Trophoblast cell (in vitro differentiated cells and primary cell): ENCODE measurements at regions not wholly inside any gene's neighbourhood (a gene's known extent, or its start where the extent isn't known, plus 50 kb on each side); places are given as distances from the start of the nearest gene placed in this dataset.
A peak's percentile ranks its signal among the peaks of the same experiment; 100 is the strongest.

Experiments
- DNase-seq, 2 donors: peaks; one replicate each; pipeline ENCODE4 v3.0.0-alpha.2; 2016
- H2AFZ ChIP-seq: 2 replicates; pipeline ENCODE4 v1.6.1; 2013; ENCODE audit warnings: low read length, moderate library complexity, mild to moderate bottlenecking; ENCODE audit not compliant: insufficient read depth, poor library complexity
- H2AK5ac ChIP-seq: 2 replicates; pipeline ENCODE4 v1.6.1; 2013; ENCODE audit warnings: mild to moderate bottlenecking, low read length
- H2BK120ac ChIP-seq: 2 replicates; pipeline ENCODE4 v1.6.1; 2013; ENCODE audit warnings: low read length, mild to moderate bottlenecking, moderate library complexity; ENCODE audit not compliant: insufficient read depth, poor library complexity
- H2BK12ac ChIP-seq: 2 replicates; pipeline ENCODE4 v1.6.1; 2013; ENCODE audit warnings: mild to moderate bottlenecking, low read length, moderate library complexity
- H2BK5ac ChIP-seq: 2 replicates; pipeline ENCODE4 v1.6.1; 2013; ENCODE audit warnings: low read length, low read depth, moderate library complexity, mild to moderate bottlenecking; ENCODE audit not compliant: poor library complexity
- H3K14ac ChIP-seq: 2 replicates; pipeline ENCODE4 v1.6.1; 2013; ENCODE audit warnings: mild to moderate bottlenecking, low read length
- H3K18ac ChIP-seq: 2 replicates; pipeline ENCODE4 v1.6.1; 2013; ENCODE audit warnings: mild to moderate bottlenecking, low read length
- H3K23ac ChIP-seq: 2 replicates; pipeline ENCODE4 v1.6.1; 2013; ENCODE audit warnings: low read length
- H3K27ac ChIP-seq: 2 replicates; pipeline ENCODE4 v1.5.1; 2013; ENCODE audit warnings: low read depth, mild to moderate bottlenecking, inconsistent platforms, low read length, moderate library complexity
- H3K27me3 ChIP-seq: 2 replicates; pipeline ENCODE4 v1.6.1; 2013; ENCODE audit warnings: inconsistent platforms, mild to moderate bottlenecking, low read length, moderate library complexity; ENCODE audit not compliant: insufficient read depth
- H3K36me3 ChIP-seq, 2 experiments: 1 replicate in 1 of 2; 2 replicates in 1 of 2; pipeline ENCODE4 v1.6.1; 2013; ENCODE audit warnings: low read length in 2 of 2, mild to moderate bottlenecking in 2 of 2, moderate library complexity in 1 of 2; ENCODE audit not compliant: insufficient read depth in 2 of 2, control insufficient read depth in 1 of 2
- H3K4ac ChIP-seq: 2 replicates; pipeline ENCODE4 v1.6.1; 2013; ENCODE audit warnings: low read depth, mild to moderate bottlenecking, low read length, moderate library complexity
- H3K4me1 ChIP-seq, 2 experiments: 1 replicate in 1 of 2; 2 replicates in 1 of 2; pipeline ENCODE4 v1.6.1; 2013; ENCODE audit warnings: low read length in 2 of 2, mild to moderate bottlenecking in 2 of 2, moderate library complexity in 1 of 2; ENCODE audit not compliant: insufficient read depth in 2 of 2, control insufficient read depth in 1 of 2
- H3K4me2 ChIP-seq: 2 replicates; pipeline ENCODE4 v1.6.1; 2013; ENCODE audit warnings: inconsistent platforms, mild to moderate bottlenecking, low read length, moderate library complexity
- H3K4me3 ChIP-seq: 2 replicates; pipeline ENCODE4 v1.5.1; 2013; ENCODE audit warnings: mild to moderate bottlenecking, low read depth, low read length, inconsistent platforms
- H3K79me1 ChIP-seq: one replicate; pipeline ENCODE4 v1.6.1; 2013; ENCODE audit warnings: low read length
- H3K79me2 ChIP-seq: 2 replicates; pipeline ENCODE4 v1.6.1; 2013; ENCODE audit warnings: low read length, mild to moderate bottlenecking; ENCODE audit not compliant: control insufficient read depth, insufficient read depth, poor library complexity
- H3K9ac ChIP-seq: 2 replicates; pipeline ENCODE4 v1.6.1; 2013; ENCODE audit warnings: mild to moderate bottlenecking, low read length
- H3K9me3 ChIP-seq: 2 replicates; pipeline ENCODE4 v1.6.1; 2013; ENCODE audit warnings: low read depth, mild to moderate bottlenecking, control low read depth, inconsistent platforms, low read length; ENCODE audit not compliant: insufficient read depth
- H4K12ac ChIP-seq: 2 replicates; pipeline ENCODE4 v1.6.1; 2013; ENCODE audit warnings: low read depth, mild to moderate bottlenecking, low read length, moderate library complexity
- H4K8ac ChIP-seq: 2 replicates; pipeline ENCODE4 v1.6.1; 2013; ENCODE audit warnings: low read depth, mild to moderate bottlenecking, low read length, moderate library complexity
- H4K91ac ChIP-seq: one replicate; pipeline ENCODE4 v1.6.1; 2013; ENCODE audit warnings: low read depth, mild to moderate bottlenecking, low read length, moderate library complexity
- WGBS: extraction: QIAGEN DNeasy Blood & Tissue Kit; methylation state at CpG from one replicate; pipeline ENCODE4 v1.1.7; 2013; ENCODE audit warnings: missing lambda C conversion rate; ENCODE audit not compliant: insufficient read length, insufficient coverage; ENCODE audit errors: extremely low coverage; 5-methylcytosine and 5-hydroxymethylcytosine counted together

- no peak overlapping the region for H2AFZ ChIP-seq
- no peak overlapping the region for H2BK12ac ChIP-seq
- H2BK5ac ChIP-seq: no peak overlapping the region
- no peak overlapping the region for H3K4me3 ChIP-seq
- no peaks in the 10 kb centered on the region for H3K27me3 ChIP-seq
- no peak overlapping the region for H4K91ac ChIP-seq
- H4K8ac ChIP-seq: no peak overlapping the region
- H3K23ac ChIP-seq: no peak overlapping the region
- H3K79me1 ChIP-seq: no peaks in the 10 kb centered on the region
- no peaks in the 10 kb centered on the region for H3K4me1 ChIP-seq
- H2AK5ac ChIP-seq: no peak overlapping the region
- H3K4me2 ChIP-seq: no peak overlapping the region
- H4K12ac ChIP-seq: no peak overlapping the region
- no peak overlapping the region for H3K14ac ChIP-seq
- no CpG with 5 or more reads among the region's 1 CpG for WGBS
- H3K4ac ChIP-seq: no peak overlapping the region
- no peak overlapping the region for H3K9ac ChIP-seq
- H3K79me2 ChIP-seq: no peaks in the 10 kb centered on the region
- peak in 1 of 2 donors; percentile 41 for DNase-seq
- H2BK120ac ChIP-seq: no peak overlapping the region
- no peak overlapping the region for H3K27ac ChIP-seq
- H3K18ac ChIP-seq: no peak overlapping the region
- no peaks in the 10 kb centered on the region for H3K9me3 ChIP-seq
- no peaks in the 10 kb centered on the region for H3K36me3 ChIP-seq
These were observed 764.6 kb downstream of the TBC1D32 start for GRCh38 chr6:120569714-120570113.

GRCh38 chr6:120564779-120565178 lies 769.5 kb downstream of the TBC1D32 start:
- no peak overlapping the region for H2BK12ac ChIP-seq
- no peak overlapping the region for H3K4ac ChIP-seq
- no peaks in the 10 kb centered on the region for H3K4me1 ChIP-seq
- no peak overlapping the region for H2AFZ ChIP-seq
- no peaks in the 10 kb centered on the region for H3K27me3 ChIP-seq
- H2BK5ac ChIP-seq: no peak overlapping the region
- no peak overlapping the region for H3K14ac ChIP-seq
- H3K9ac ChIP-seq: no peak overlapping the region
- H3K9me3 ChIP-seq: no peaks in the 10 kb centered on the region
- H3K79me2 ChIP-seq: no peaks in the 10 kb centered on the region
- WGBS: no CpG with 5 or more reads among the region's 3 CpGs
- H3K18ac ChIP-seq: no peak overlapping the region
- no peak overlapping the region for H3K4me3 ChIP-seq
- H3K27ac ChIP-seq: no peak overlapping the region
- H3K4me2 ChIP-seq: no peak overlapping the region
- H2AK5ac ChIP-seq: no peak overlapping the region
- no peak overlapping the region for H4K8ac ChIP-seq
- H2BK120ac ChIP-seq: no peak overlapping the region
- no peaks in the 10 kb centered on the region for H3K79me1 ChIP-seq
- no peak overlapping the region for H4K91ac ChIP-seq
- DNase-seq: no peak
- H3K23ac ChIP-seq: no peak overlapping the region
- H3K36me3 ChIP-seq: no peaks in the 10 kb centered on the region
- H4K12ac ChIP-seq: no peak overlapping the region

GRCh38 chr6:120558294-120558693 lies 776.0 kb downstream of the TBC1D32 start:
- H3K9me3 ChIP-seq: no peaks in the 10 kb centered on the region
- H3K4ac ChIP-seq: no peak overlapping the region
- no peaks in the 10 kb centered on the region for H3K79me2 ChIP-seq
- H3K27ac ChIP-seq: no peak overlapping the region
- no peak overlapping the region for H4K91ac ChIP-seq
- no peak overlapping the region for H3K4me3 ChIP-seq
- no peak for DNase-seq
- H3K18ac ChIP-seq: no peak overlapping the region
- no peak overlapping the region for H2AK5ac ChIP-seq
- H4K12ac ChIP-seq: no peak overlapping the region
- no peak overlapping the region for H4K8ac ChIP-seq
- no CpG with 5 or more reads among the region's 2 CpGs for WGBS
- H3K36me3 ChIP-seq: no peaks in the 10 kb centered on the region
- H3K9ac ChIP-seq: no peak overlapping the region
- no peak overlapping the region for H2BK12ac ChIP-seq
- H3K4me1 ChIP-seq: no peaks in the 10 kb centered on the region
- H3K79me1 ChIP-seq: no peaks in the 10 kb centered on the region
- H2AFZ ChIP-seq: no peak overlapping the region
- H3K14ac ChIP-seq: no peak overlapping the region
- H2BK120ac ChIP-seq: no peak overlapping the region
- H2BK5ac ChIP-seq: no peak overlapping the region
- no peak overlapping the region for H3K4me2 ChIP-seq
- no peak overlapping the region for H3K23ac ChIP-seq
- H3K27me3 ChIP-seq: no peaks in the 10 kb centered on the region

- WGBS: no CpG with 5 or more reads among the region's 3 CpGs
These were observed 776.7 kb downstream of the TBC1D32 start for GRCh38 chr6:120557554-120557953.

More at GRCh38 chr6:120557554-120557953, 776.7 kb downstream of the TBC1D32 start:
- Histone ChIP-seq H4K8ac (no peak overlapping the region), H3K4me3 (no peak overlapping the region), H3K79me2 (no peaks in the 10 kb centered on the region), H3K4me1 (no peaks in the 10 kb centered on the region), H3K27ac (no peak overlapping the region), H4K91ac (no peak overlapping the region), H3K23ac (no peak overlapping the region), H2BK5ac (no peak overlapping the region), H2BK120ac (no peak overlapping the region), H3K4ac (no peak overlapping the region), H3K79me1 (no peaks in the 10 kb centered on the region), H3K18ac (no peak overlapping the region), H3K9me3 (no peaks in the 10 kb centered on the region), H2BK12ac (no peak overlapping the region), H3K9ac (no peak overlapping the region), H3K27me3 (no peaks in the 10 kb centered on the region), H4K12ac (no peak overlapping the region), H3K4me2 (no peak overlapping the region), H3K36me3 (no peaks in the 10 kb centered on the region), H2AFZ (no peak overlapping the region), H2AK5ac (no peak overlapping the region), H3K14ac (no peak overlapping the region)
- no peak for DNase-seq
